ENCODE measurements at regions not wholly inside any gene's neighbourhood (a gene's known extent, or its start where the extent isn't known, plus 50 kb on each side); places are given as distances from the start of the nearest gene placed in this dataset.
A peak's percentile ranks its signal among the peaks of the same experiment; 100 is the strongest.
"Not testable (repeated sequence)": the region's sequence is repeated elsewhere in the genome, so short reads cannot be mapped to it uniquely, and the experiment has no call there.

DNA sequence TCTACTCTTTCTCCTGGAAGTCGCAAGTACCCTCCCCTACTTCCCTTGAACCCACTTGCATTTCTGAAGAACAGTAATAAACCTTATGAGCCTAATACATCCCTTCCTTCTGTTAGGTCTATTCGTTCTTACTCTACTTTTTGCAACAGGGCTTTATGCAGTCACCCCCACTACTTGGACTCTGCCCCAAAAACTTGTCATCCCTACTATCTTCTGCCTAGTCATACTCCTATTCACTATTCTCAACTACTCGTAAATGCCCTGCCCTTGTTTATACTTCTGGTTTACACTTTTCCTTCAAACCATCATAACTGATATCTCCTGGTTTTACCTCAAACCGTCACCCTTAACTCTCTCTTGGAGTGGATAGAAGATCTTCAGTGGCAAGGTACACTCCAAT is 55.2 kb upstream of the SLIT2 start:
- DNase-seq (ENCODE audit: low read depth) = peak; percentile 30

DNA sequence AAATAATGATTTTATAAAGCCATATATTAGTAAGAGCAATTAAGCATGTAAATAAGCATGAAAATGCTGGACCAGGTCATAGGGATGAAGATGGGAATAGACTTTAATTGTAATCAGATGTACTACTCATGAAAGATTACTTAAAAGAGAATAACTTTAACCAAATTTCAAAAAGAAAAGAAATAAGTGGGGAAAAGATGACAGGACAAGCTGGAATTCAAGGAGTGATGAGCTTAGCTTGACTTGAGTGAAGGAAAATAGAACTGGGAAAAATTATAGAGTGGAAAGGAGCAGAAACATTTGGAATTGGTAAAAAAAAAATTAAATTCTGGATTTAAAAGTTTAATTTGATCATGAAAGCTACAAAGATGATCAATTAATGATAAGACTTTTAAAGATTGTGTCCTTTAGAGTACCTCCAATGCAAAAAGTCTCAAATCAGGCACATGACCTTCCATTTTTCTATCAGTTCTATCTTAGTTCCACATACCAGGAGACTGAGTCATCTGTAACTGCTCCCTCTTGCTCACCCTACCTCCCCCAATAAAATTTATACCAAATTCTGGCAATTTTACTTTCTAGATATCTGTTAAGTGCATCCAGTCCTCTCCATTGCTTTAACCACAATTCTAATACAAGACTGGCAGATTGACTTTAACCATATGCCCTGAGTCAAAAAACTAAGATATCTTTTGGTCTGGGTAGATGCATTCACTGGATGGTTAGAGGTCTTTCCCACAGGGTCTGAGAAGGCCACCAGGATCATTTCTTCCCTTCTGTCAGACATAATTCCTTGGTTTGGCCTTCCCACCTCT is 56.4 kb upstream of the SLIT2 start:
- DNase-seq (ENCODE audit: low read depth) = peak; percentile 84

DNA sequence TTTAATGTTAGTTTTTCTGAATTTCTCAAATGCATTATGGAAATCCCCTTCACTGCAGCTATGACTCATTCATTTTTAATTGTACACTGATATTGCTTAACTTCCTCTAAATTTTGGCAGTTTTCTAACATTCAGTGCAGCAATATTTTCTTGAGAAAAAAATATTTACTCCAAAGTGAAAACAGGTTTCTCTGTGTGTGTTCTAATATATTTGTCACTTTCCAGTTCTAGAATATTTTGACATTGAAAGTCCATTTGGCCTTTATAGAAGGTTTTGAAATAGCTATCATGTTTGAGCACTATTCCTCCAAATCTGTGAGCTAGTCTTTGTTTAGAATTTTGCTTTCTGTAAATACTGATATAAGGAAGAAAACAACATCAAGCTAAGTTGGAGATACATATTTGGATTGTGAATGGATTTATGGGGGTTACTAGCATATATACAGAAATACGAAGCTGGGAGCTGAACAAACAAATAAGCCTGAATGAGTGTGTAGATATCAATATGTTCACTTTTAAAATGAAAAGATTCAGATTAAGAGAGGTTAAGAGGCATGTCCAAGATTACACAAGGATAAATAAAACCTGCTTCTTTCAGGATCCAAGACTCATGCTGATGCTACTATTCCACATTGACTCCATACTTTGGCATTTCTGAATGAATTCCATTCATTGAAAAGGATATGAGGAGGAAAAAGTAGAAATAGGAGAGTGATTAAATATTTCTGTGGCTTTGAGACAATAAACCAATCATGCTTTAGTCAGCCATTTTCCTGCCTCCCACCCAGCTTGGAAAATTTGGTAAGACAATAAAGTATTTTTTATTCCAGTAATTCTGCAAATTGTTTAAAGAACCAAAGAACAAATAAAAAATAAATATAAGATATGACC is 57.3 kb upstream of the SLIT2 start:
- DNase-seq (ENCODE audit: low read depth) = peak; percentile 89

DNA sequence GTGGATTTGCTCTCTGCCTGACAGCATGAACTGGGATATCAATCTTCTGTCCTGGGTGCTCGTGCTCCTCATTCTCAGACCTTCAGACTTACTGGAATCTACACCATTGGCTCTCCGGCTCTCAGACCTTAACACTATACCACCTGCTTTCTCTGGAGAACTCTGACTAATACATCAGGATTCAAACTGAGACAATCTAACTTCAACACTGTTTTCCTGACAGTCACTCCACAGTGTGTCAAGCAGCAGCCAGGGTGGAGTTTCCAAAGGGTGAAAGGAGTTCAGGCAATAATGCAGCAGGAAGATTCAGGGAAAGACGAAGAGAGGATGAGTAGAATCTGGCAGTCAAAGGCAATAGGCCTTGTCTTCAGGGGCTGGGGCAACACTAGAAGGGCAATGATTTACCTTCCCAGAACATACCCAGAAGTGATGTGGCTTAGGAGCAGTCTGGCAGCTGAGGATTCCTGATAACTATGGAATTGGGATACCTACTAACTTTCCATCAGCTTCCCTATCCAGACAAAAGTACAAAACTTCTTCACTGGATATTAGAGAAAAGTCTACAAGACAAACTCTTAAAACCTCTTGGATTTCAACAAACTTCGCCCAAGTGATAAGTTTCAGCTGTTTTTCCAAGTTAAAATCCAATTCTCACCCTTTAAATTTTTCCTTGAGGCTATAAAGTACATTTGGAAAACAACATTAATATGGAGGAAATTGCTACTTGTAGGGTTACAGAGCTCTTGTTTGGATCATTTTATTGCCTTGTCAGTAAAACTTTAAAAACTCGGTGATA is 58.4 kb upstream of the SLIT2 start:
- peak; percentile 59 for DNase-seq (ENCODE audit: low read depth)

DNA sequence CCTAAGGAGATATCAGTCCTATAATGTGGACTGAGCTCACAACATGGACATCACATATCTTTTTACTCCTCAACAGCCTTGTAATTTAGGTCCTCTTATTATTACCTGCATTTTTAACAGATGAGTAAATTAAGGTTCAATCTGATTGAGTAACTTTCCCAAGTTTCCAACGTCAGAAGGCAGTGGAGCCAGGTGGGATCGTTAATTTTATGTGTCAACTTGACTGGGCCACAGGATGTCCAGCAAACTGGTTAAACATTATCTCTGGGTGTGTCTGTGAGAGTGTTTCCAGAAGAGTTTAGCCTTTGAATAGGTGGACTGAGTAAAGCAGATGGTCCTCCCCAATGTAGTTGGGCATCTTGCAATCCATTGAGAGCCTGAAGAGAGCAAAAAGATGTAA is 59.0 kb upstream of the SLIT2 start:
- no peak for DNase-seq (ENCODE audit: low read depth)

DNA sequence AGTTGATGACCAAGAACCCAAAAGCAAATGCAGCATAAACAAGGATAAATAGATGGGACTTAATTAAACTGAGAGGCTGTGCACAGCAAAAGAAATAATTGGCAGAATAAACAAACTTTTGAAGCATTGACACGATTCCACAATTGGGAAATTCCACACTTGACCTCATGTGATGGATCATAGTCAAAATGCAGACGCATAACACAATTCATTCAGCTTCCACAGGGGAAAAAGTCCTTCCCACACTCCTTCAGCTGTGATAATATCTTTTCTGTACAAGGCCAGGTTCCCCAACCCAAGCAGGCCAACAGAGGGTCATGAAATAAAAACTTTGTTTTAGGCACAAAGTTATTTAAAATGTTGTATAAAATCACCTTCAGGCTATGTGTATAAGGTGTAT is 66.6 kb upstream of the SLIT2 start:
- DNase-seq (ENCODE audit: low read depth) = no peak

DNA sequence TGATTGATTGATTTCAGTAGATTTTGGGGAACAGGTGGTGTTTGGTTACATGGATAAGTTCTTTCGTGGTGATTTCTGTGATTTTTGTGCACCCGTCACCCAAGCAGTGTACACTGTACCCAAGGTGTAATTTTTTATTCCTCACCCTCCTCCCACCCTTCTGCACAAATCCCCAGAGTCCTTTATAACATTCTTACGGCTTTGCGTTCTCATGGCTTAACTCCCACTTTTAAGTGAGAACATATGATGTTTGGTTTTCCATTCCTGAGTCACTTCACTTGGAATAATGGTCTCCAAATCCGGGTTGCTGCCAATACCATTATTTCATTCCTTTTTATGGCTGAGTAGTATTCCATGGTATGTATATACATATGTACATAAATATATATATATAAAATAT is 68.6 kb upstream of the SLIT2 start:
- DNase-seq (ENCODE audit: low read depth) = not testable (repeated sequence)

DNA sequence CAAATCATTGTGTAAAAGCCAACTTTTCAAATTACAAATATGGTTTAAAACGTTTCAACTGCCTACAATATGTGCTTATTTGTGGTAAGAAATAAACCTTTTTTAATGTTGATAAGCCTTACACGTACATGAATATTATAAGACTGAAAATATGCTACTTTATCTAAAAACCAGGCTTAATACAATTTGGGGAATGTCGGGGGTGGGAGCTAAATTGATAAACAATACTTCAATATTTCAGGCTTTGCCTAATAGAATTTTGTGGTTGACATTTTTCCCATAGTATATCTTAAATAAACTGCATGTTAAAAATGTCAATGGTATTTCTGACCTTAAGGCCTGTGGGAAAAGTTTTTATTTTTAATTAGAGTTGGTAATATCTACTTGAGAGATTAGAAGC is 69.8 kb upstream of the SLIT2 start:
- no peak for DNase-seq (ENCODE audit: low read depth)

DNA sequence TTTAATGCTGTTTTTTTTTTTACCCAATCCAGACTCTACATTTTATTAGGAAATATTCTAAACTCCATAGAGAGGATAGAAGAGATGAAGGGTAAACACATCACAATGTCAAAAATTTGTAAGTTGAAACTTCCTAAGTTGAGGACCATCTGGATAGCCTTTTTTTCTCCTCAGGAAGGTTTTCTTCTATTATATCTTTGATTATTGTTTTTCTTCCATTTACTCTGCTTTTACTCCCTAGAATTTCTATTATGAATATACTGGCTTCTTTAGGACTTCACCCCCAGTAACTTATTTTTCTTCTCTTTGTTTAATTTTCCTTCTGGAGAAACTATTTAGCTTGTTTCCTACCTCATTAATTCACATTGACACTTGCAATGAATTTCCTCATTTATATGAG is 71.2 kb upstream of the SLIT2 start:
- DNase-seq (ENCODE audit: low read depth) = no peak

DNA sequence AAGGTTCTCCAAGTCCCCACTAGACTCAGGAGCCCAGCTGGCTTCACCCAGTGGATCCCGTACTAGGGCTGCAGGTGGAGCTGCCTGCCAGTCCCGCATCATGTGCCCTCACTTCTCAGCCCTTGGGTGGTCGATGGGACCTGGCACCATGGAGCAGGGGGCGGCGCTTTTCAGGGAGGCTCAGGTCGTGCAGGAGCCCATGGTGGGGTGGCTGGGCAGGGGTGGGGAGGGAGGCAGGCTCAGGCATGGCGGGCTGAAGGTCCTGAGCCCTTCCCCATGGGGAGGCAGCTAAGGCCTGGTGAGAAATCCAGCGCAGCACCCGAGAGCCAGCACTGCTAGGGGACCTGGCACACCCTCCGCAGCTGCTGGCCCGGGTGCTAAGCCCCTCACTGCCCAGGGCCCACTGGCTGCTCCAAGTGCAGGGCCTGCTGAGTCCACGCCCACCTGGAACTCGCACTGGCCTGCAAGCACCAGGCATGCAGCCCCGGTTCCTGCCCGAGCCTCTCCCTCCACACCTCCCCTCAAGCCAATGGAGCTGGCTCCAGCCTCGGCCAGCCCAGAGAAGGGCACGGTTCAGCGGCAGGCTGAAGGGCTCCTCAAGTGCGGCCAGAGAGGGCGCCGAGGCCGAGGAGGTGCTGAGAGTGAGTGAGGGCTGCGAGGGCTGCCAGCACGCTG is 72.7 kb upstream of the SLIT2 start:
- DNase-seq (ENCODE audit: low read depth) = no peak

DNA sequence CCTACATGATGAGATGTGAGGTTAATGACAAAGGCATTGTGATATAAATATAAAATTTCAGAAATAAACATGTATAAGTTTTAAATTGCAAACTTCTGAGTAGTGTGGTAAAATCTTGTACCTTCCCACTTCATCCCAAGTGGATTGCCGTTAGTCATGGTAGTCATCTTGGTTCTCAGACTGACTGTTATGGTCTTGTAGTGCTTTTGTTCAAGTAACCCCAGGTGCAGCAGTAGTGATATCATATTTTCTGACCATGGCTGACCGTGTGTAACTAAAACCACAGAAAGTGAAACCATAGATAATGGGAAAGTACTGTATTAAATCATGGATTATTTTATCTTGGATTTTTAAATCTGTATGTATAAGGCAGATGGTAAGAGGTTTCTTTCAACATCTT is 74.8 kb upstream of the SLIT2 start:
- peak; percentile 23 for DNase-seq (ENCODE audit: low read depth)

DNA sequence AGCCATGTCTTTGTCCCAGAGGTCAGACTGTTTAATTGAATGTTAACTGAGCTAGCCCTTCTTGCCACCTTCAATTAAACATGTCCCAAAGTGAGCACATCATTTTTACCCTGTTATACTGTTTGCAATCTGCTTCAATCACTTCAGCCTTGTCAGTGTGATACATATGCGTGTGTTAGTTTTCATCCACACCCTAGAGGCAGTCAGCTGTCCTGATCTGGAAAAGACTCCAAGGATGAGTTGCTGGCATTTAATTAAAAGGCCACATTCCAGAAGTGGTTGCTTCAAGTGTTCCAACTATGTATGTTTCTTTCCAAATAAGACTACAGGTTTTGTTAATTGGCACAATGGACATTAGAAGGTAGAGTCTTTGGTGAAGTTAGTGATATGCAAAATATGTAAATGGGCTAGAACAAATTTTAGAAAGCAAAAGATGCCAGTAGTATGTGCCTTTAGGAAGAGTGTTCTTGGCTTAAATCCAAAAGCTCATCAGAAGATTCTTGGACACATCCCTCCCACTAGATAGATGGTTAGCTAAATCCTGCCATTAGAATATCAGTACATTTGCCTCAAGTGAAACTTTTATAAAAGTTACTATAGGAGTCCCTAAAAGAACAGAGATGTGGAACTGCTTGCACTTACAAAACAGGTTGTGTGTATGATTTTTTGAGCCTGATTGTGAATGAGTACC is 79.5 kb upstream of the SLIT2 start:
- DNase-seq (ENCODE audit: low read depth) = no peak

DNA sequence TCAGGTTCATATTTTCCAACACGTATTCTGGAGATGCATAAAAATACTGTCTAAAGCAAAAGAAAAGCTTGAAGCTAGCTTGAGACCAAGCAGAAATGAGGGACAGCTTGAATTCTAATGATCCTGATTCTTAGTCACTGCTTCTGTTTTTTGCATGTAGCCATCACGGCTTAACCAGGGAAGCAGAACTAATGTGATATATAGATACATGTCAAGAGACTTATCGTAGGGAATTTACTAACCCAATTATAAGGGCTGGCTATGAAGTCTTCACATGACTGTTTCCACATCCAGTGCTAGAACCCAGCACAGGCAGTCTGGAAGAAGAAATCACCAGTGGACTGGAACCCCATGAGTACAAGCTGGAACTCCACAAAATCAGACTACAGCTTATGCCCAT is 85.2 kb upstream of the SLIT2 start:
- no peak for DNase-seq (ENCODE audit: low read depth)

DNA sequence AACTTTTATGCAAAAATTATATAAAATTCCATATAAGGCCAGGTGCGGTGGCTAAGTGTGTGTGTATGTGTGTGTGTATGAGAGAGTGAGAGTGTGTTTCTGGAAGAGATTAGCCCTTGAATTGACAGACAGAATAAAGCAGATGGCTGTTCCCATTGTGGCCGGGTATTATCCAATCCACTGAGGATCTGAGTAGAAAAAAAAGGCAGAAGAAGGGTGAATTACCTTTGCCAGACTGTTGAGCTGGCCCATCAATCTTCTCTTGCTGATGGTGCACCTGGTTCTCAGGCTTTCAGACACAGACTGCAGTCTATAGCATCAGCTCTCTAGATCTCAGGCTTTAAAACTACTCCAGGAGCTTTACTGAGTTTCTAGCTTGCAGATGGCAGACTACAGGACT is 92.2 kb upstream of the SLIT2 start:
- DNase-seq (ENCODE audit: low read depth) = no peak

DNA sequence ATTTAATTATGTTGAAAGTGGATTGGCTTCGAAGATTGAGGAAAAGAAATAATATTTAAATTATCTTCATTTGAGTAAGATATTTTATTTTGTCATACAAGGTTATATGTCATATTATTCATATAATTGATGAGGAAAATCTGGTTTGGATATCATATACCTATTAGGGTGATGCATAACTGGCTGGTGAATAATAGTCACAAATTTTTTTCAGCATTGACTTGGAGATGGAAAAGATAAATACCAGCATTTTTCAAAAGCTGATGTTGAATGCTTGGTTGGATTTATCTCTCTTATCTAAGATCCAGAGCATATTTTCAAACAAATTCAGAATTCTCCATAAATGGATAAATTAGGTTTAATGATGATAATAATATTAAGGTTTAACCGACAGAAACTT is 93.5 kb upstream of the SLIT2 start:
- DNase-seq (ENCODE audit: low read depth) = no peak

DNA sequence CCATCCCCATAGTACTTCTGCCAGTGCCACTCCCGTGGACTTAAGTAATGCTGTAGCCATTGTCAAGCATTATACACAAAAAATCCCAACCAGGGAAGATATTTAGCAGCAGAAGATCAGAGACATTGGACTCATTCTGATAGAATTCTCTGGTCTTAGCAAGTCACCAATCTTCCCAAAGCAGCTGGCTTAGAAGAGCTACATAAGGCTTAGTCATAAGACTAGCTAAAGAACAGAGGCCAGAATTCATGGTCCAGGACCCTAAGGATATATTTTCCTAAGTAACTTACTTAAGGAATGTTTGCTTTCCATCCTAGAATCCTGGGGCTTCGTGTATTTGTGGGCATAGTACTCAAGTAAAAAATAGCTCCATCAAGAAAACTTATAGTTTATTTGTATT is 100.3 kb upstream of the SLIT2 start:
- peak; percentile 19 for DNase-seq (ENCODE audit: low read depth)

DNA sequence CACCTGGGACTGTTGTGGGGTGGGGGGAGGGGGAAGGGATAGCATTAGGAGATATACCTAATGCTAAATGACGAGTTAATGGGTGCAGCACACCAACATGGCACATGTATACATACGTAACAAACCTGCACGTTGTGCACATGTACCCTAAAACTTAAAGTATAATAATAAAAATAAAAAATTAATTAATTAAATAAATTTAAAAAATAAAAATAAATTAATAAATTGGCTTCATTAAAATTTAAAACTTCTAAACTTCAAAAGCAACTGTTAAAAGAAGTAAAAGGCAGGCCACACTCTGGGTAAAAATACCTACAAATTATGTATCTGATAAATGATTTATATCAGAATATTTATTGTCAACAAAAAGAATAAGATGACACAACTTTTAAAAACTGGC is 102.6 kb upstream of the SLIT2 start:
- not testable (repeated sequence) for DNase-seq (ENCODE audit: low read depth)

DNA sequence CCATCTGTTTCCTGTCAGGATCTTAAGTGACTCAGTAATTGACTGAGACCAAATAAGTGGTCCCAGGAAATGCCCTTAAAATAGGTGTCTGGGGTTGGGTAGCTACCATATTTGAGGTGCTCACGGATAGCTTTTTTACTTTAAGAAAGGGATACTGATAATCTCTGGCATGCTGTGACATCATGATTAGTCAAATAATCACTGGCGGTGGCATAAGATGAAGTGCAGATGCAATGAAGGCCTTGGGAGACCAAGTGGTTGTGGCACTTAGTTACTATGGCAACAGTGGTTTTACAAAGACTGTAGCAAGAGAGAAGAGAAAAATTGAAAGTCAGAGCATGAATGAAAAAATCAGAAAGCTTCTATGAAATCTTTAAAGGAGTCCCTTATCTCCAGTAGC is 114.5 kb upstream of the SLIT2 start:
- DNase-seq (ENCODE audit: low read depth) = peak; percentile 35

DNA sequence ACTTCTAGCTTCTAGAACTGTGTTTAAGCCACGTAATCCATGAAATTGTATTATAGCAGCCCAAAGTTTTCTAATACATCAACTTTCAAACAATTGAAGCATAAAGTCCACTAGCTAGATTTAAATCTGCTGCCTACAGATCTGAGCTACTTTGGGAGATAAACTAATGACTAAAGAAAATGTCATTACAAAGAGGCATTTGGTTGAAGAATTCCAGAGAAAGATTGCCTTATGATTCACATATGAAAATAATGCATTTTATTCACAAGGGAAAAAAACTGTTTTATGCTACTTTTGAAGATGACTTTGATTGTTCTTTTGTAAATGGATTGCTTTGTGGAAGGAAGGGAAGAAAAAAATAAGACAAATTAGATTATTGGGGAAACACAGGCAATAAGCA is 124.1 kb upstream of the SLIT2 start:
- DNase-seq (ENCODE audit: low read depth) = peak; percentile 45

DNA sequence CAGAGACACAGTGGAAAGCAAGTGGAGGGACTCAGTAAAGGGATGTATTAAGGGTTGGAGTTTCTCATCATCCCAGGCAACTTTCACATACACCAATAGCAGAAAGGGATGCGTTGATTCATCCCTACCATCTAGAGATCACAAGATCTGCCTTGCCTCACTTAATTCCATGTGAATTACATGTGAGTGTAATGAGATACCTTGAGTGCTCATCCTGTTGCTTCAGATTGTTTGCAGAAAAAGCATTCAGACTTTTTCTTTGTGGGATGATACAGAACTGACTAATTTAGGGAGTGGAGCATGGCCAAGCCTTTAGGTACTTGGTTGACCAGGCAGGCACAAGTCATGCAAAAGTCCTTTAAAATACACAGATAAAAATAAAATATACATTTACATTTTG is 124.8 kb upstream of the SLIT2 start:
- peak; percentile 72 for DNase-seq (ENCODE audit: low read depth)

DNA sequence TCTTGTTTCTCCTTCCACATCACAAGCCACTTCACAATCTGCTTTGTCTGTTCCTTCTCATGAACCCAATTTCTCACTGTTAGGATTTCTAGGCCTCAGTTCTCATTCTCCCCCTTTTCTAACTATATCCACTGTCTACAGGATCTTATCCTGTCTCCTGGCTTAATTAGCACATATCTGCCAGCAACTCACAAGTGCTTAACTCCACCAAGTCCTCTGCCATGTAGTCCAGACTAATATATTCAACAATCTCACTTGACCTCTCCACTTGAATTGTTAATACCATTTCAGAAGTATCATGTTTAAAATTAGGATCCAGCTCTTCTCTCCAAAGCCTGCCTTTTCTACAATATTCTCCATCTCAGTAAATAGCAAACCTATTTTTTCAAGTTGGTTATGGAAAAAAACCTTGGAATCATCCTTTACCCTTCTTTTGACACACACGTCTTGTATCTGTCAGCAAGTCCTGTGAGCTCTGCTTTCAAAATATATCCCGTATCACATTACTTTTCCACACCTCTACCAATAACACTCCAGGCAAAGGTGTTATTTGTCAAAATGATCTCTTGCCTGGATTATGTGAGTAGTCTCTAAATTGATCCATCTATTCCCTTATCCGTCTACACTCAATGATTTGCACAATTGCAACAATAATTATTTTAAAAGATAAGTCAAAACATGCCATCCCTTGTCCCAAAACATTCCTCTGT is 127.2 kb upstream of the SLIT2 start:
- DNase-seq (ENCODE audit: low read depth) = no peak
